HepG2 (cell line): ENCODE measurements at regions not wholly inside any gene's neighbourhood (a gene's known extent, or its start where the extent isn't known, plus 50 kb on each side); places are given as distances from the start of the nearest gene placed in this dataset.

ENCODE experiments used
- AKNA ChIP-seq: sonication (generic); formaldehyde crosslinking; IDR thresholded peaks from 2 replicates; pipeline ENCODE4 v1.4.0; 2020; ENCODE audit warnings: missing genetic modification reagents, borderline replicate concordance
- SPEN ChIP-seq: sonication (generic); formaldehyde crosslinking; IDR thresholded peaks from 2 replicates; pipeline ENCODE4 v1.5.1; 2020; ENCODE audit warnings: low read depth, mild to moderate bottlenecking, missing genetic modification reagents
- ZKSCAN1 ChIP-seq: fragments of 150-350 bp; IDR thresholded peaks from 2 replicates; pipeline ENCODE4 v1.6.1; 2014; ENCODE audit warnings: low read length
- ZNF317 ChIP-seq: sonication (generic); formaldehyde crosslinking; IDR thresholded peaks from 2 replicates; pipeline ENCODE4 v1.5.0; 2020; ENCODE audit warnings: mild to moderate bottlenecking, missing genetic modification reagents
- ZNF720 ChIP-seq: sonication (generic); formaldehyde crosslinking; IDR thresholded peaks from 2 replicates; pipeline ENCODE4 v1.4.0; 2020; ENCODE audit warnings: missing genetic modification reagents

- no peak for TF ChIP-seq SPEN
- no peak for TF ChIP-seq AKNA (CRISPR knock-in tag)
- TF ChIP-seq ZKSCAN1: no peak
- no peak for TF ChIP-seq ZNF720 (CRISPR knock-in tag)
- TF ChIP-seq ZNF317: no peak
Observed at GRCh38 chr2:2799151-2799697, 468.1 kb upstream of the MYT1L start.
